ENCODE measurements at regions not wholly inside any gene's neighbourhood (a gene's known extent, or its start where the extent isn't known, plus 50 kb on each side); places are given as distances from the start of the nearest gene placed in this dataset.

DNA sequence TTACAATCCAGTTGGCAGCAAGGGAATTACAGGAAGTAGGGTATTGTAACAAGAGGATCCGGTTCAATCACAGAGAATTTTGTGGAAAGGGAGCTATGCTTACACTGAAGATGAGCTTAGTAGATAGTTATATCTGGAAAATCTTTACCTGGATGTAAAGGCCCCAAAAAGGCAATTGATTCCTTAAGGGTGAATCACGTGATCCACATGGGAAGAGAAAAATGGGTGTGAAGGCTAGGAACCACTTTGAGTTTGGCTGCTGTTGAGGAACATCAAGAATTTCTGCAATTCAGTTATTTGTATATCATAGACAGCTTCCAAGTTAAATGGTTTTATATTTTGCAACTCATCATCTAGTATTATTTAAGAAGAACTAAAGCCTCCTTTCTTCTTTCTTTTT is 194.0 kb upstream of the ARHGAP24 start:
- no peak overlapping the region for H3K4me2 ChIP-seq (ENCODE audit: low read length)
- no peaks in the 10 kb centered on the region for H3K4me1 ChIP-seq (ENCODE audit: insufficient read depth, low read length, severe bottlenecking)
- H3F3A ChIP-seq (ENCODE audit: insufficient read depth, low read length) = no peaks in the 10 kb centered on the region
- no peak overlapping the region for H3K27ac ChIP-seq (ENCODE audit: low read depth, low read length, poor library complexity, severe bottlenecking)
- H3K4me3 ChIP-seq (ENCODE audit: low read depth, low read length, poor library complexity, severe bottlenecking) = no peak overlapping the region
- no peak overlapping the region for H3K9ac ChIP-seq (ENCODE audit: low read length)
- no peaks in the 10 kb centered on the region for H3K36me3 ChIP-seq (ENCODE audit: insufficient read depth, low read length)
- H3K27me3 ChIP-seq (ENCODE audit: insufficient read depth, low read length) = no peaks in the 10 kb centered on the region
- no peaks in the 10 kb centered on the region for H3K79me2 ChIP-seq (ENCODE audit: insufficient read depth, low read length)
- no peak for TF ChIP-seq EZH2 (IDR thresholded peaks at IDR 0.05; ENCODE audit: borderline replicate concordance, low read length)
- TF ChIP-seq, protein P1, sequence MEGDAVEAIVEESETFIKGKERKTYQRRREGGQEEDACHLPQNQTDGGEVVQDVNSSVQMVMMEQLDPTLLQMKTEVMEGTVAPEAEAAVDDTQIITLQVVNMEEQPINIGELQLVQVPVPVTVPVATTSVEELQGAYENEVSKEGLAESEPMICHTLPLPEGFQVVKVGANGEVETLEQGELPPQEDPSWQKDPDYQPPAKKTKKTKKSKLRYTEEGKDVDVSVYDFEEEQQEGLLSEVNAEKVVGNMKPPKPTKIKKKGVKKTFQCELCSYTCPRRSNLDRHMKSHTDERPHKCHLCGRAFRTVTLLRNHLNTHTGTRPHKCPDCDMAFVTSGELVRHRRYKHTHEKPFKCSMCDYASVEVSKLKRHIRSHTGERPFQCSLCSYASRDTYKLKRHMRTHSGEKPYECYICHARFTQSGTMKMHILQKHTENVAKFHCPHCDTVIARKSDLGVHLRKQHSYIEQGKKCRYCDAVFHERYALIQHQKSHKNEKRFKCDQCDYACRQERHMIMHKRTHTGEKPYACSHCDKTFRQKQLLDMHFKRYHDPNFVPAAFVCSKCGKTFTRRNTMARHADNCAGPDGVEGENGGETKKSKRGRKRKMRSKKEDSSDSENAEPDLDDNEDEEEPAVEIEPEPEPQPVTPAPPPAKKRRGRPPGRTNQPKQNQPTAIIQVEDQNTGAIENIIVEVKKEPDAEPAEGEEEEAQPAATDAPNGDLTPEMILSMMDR (IDR thresholded peaks at IDR 0.05; ENCODE audit: low read length) = no peak
- H3K9me3 ChIP-seq (ENCODE audit: low read length) = no peaks in the 10 kb centered on the region
- H2AFZ ChIP-seq (ENCODE audit: low read length) = no peak overlapping the region
- no peaks in the 10 kb centered on the region for H4K20me1 ChIP-seq (ENCODE audit: insufficient read depth, low read length)
- no peaks in the 10 kb centered on the region for H3K9me2 ChIP-seq (ENCODE audit: low read depth, low read length)

DNA sequence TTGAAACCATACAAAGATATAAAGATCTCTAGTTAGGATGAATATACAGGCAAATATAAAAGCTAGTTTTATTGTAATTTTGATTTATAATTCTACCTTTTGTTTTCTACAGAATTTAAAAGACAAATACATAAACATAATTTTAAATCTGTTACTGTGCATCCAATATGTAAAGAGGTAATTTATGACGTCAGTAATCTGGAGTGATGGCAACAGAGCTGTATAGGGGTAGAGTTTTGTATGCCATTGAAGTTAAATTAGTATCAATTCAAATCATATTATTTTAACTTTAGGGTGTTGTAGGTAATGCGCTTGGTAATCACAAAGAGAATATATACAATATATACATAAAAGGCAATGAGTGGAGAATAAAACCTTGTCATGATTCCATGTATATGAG is 183.7 kb upstream of the ARHGAP24 start:
- Histone ChIP-seq H3K9ac (ENCODE audit: low read length) (no peak overlapping the region), H3K4me1 (ENCODE audit: insufficient read depth, low read length, severe bottlenecking) (no peaks in the 10 kb centered on the region), H3K27ac (ENCODE audit: low read depth, low read length, poor library complexity, severe bottlenecking) (no peak overlapping the region), H4K20me1 (ENCODE audit: insufficient read depth, low read length) (no peaks in the 10 kb centered on the region), H3K9me3 (ENCODE audit: low read length) (peaks cover 3% of the 10 kb centered on the region; the same call in 1 of the 2 replicates), H3K79me2 (ENCODE audit: insufficient read depth, low read length) (no peaks in the 10 kb centered on the region), H3K9me2 (ENCODE audit: low read depth, low read length) (no peaks in the 10 kb centered on the region), H3K4me2 (ENCODE audit: low read length) (no peak overlapping the region), H3F3A (ENCODE audit: insufficient read depth, low read length) (no peaks in the 10 kb centered on the region), H2AFZ (ENCODE audit: low read length) (no peak overlapping the region), H3K36me3 (ENCODE audit: insufficient read depth, low read length) (no peaks in the 10 kb centered on the region), H3K27me3 (ENCODE audit: insufficient read depth, low read length) (no peaks in the 10 kb centered on the region), H3K4me3 (ENCODE audit: low read depth, low read length, poor library complexity, severe bottlenecking) (no peak overlapping the region)
- TF ChIP-seq, protein P1 (IDR thresholded peaks at IDR 0.05; ENCODE audit: low read length) = no peak
- TF ChIP-seq EZH2 (IDR thresholded peaks at IDR 0.05; ENCODE audit: borderline replicate concordance, low read length) = no peak

DNA sequence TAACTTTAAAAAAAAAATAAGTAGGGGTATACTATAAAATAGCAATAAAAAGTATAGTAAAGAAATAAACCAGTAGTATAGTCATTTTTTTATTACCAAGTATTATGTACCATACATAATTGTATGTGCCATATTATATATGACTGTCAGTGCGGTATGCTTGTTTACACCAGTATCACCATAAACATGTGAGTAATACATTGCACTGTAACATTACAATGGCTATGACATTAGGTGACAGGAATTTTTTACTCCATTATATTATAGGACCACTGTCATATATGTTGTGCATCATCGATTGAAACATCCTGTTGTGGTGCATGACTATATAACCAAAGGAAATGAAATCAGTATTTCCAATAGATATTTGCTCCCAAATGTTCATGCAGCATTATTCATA is 176.9 kb upstream of the ARHGAP24 start:
- Histone ChIP-seq H3K36me3 (ENCODE audit: insufficient read depth, low read length) (no peaks in the 10 kb centered on the region), H3K9ac (ENCODE audit: low read length) (no peak overlapping the region), H3K4me1 (ENCODE audit: insufficient read depth, low read length, severe bottlenecking) (no peaks in the 10 kb centered on the region), H3K4me3 (ENCODE audit: low read depth, low read length, poor library complexity, severe bottlenecking) (no peak overlapping the region), H2AFZ (ENCODE audit: low read length) (no peak overlapping the region), H3K4me2 (ENCODE audit: low read length) (no peak overlapping the region), H3K27me3 (ENCODE audit: insufficient read depth, low read length) (no peaks in the 10 kb centered on the region), H3K9me2 (ENCODE audit: low read depth, low read length) (no peaks in the 10 kb centered on the region), H3K27ac (ENCODE audit: low read depth, low read length, poor library complexity, severe bottlenecking) (no peak overlapping the region), H3K9me3 (ENCODE audit: low read length) (no peaks in the 10 kb centered on the region), H4K20me1 (ENCODE audit: insufficient read depth, low read length) (no peaks in the 10 kb centered on the region), H3F3A (ENCODE audit: insufficient read depth, low read length) (no peaks in the 10 kb centered on the region), H3K79me2 (ENCODE audit: insufficient read depth, low read length) (no peaks in the 10 kb centered on the region)
- TF ChIP-seq, protein P1 (IDR thresholded peaks at IDR 0.05; ENCODE audit: low read length) = no peak
- no peak for TF ChIP-seq EZH2 (IDR thresholded peaks at IDR 0.05; ENCODE audit: borderline replicate concordance, low read length)
